GM10266 (cell line): ENCODE measurements at regions not wholly inside any gene's neighbourhood (a gene's known extent, or its start where the extent isn't known, plus 50 kb on each side); places are given as distances from the start of the nearest gene placed in this dataset.
A peak's percentile ranks its signal among the peaks of the same experiment; 100 is the strongest.

Experiments used
- DNase-seq: peaks from one replicate; pipeline ENCODE4 v3.0.0; 2012; ENCODE audit errors: extremely low spot score
- TF ChIP-seq, protein P1 (sequence below): IDR thresholded peaks from 2 replicates; pipeline ENCODE4 v1.5.1; 2012; ENCODE audit warnings: mild to moderate bottlenecking, low read depth; ENCODE audit not compliant: control insufficient read depth, insufficient read depth; ENCODE audit errors: missing control alignments

DNA sequence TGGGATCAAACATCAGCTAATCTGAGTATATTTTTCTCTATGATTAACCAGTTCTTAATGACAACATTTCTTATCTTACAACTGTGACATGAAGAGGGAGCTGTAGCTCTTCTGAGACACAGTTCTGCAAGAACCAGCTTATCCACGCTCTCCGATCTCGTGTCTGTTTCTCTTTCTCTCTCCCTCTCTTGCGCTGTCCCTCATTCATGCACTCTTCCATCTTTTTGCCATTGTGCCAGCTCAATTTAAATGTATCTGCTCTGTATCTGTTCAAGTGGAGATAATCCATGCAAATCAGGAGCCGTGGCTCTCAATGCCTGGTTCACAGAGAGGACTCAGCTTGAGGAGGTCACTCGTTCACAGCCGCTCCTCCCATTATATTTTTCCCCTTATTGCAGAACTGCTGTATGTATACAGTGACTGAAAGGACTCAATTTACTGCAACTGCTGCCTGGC is 494.7 kb upstream of the ADGRL2 start:
- TF ChIP-seq, protein P1, sequence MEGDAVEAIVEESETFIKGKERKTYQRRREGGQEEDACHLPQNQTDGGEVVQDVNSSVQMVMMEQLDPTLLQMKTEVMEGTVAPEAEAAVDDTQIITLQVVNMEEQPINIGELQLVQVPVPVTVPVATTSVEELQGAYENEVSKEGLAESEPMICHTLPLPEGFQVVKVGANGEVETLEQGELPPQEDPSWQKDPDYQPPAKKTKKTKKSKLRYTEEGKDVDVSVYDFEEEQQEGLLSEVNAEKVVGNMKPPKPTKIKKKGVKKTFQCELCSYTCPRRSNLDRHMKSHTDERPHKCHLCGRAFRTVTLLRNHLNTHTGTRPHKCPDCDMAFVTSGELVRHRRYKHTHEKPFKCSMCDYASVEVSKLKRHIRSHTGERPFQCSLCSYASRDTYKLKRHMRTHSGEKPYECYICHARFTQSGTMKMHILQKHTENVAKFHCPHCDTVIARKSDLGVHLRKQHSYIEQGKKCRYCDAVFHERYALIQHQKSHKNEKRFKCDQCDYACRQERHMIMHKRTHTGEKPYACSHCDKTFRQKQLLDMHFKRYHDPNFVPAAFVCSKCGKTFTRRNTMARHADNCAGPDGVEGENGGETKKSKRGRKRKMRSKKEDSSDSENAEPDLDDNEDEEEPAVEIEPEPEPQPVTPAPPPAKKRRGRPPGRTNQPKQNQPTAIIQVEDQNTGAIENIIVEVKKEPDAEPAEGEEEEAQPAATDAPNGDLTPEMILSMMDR: peak; percentile 25
- no peak for DNase-seq

DNA sequence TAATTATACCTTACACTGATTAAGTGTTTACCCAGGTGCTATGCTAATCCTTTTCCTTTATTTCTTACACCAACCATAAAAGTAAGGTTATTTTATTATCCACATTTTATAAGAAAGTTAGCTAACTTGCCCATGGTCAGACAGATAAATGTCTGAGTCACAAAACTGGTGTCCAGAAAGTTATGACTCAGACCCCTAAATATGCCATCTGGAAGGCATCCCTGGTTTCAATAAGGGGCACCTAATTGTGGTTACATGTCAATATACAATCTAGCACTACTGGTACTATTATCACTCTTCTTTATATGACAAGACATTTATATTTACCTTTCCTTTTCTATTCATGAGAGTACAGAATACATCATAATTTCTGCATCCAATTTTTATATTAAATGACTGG is 496.5 kb upstream of the ADGRL2 start:
- TF ChIP-seq, protein P1: no peak
- no peak for DNase-seq

DNA sequence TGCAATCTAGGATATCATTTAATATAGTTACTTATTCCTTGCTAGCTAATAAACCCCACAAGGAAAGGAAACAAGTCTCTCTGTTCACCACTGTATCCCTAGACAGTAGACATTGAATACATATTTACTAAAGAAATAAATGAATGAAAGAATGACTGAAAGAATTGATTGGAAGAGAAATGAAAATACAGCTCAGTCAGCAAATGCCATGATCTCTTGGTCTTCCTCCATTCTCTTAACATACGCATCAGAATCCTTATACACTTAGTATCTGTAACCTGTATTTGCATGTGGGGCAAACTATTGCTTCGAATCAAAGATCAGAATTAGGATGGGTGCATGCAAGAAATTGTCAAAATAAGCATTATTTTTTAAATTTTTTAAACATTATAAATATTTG is 500.8 kb upstream of the ADGRL2 start:
- TF ChIP-seq, protein P1: no peak
- no peak for DNase-seq

DNA sequence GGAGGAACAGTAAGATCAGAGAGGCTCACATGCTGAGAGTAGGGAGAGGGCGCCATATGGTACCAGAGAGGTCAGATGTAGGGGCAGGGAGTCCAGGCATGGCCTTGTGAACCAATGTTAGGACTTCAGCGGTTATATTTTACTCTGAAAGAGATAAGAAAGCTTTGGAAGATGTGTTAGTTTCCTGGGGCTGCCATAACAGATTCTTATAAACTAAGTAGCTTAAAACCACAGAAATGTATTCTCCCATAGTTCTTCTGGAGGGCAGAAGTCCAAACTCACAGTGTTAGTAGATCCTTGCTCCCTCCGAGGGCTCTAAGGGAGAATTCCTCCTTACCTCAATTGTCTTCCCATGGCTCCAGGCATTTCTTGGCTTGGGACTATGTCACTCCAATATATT is 502.5 kb upstream of the ADGRL2 start:
- no peak for DNase-seq

DNA sequence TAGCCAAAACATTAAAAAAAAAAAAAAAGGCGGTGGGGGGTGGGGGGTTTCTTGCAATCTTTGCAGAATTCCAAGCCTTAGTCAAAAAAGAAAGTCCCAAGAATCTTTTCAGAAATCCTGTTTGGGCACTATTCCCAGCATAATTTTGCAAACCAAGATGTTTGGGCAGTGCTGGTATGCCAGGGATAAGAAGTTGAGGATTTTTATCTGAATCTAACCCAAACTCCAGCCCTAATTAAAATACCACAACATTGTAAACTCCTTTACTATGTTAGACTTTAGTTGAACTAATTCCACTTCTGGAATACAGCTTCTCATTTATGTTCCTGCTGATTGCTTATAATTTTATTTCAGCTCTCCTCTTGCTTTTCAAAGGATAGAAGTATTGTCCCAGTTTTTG is 504.1 kb upstream of the ADGRL2 start:
- no peak for DNase-seq
- TF ChIP-seq, protein P1: no peak

More for the DNA sequence above, 502.5 kb upstream of the ADGRL2 start:
- TF ChIP-seq, protein P1: no peak

DNA sequence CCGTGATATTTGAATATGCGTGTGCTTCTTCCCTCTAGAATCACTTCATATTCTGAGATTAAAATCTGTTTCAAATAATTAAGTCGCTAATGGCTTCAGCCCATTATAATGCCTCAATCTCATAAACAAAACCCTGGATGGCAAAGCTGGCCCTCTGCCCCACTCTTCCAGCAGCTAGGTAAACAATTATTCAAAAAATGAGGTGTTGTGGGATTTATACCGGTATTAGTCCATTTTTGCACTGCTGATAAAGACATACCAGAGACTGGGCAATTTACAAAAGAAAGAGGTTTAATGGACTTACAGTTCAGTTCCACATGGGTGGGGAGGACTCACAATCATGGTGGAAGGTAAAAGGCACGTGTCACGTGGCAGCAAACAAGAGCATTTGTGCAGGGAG is 510.4 kb upstream of the ADGRL2 start:
- TF ChIP-seq, protein P1: no peak
- no peak for DNase-seq

DNA sequence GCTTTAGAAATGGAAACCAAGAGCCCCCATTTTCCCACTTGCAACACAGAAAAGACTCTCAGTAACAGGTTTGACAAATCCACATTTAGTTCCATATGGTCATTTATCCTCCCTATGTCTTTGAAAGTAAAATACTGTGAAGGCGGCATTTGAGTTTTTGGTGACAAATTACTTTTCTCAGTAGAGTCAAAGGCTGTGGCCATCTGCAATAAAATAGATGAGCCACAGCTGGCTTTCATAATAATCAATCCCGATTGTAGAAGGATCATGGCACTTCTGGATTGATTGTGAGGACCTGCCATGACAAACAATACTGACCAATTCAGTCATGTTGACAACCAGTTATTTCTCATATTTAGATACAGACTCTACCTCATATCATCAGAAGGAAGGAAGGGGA is 512.0 kb upstream of the ADGRL2 start:
- TF ChIP-seq, protein P1: no peak
- DNase-seq: no peak
